ENCODE measurements at regions not wholly inside any gene's neighbourhood (a gene's known extent, or its start where the extent isn't known, plus 50 kb on each side); places are given as distances from the start of the nearest gene placed in this dataset.

- DNase-seq (ENCODE audit: low read depth, low spot score), result no peak
Measured at GRCh38 chr6:137734005-137734874, 132.8 kb upstream of the TNFAIP3 start.

GRCh38 chr6:137734875-137735182, 132.2 kb upstream of the TNFAIP3 start:
- DNase-seq (ENCODE audit: low read depth, low spot score), result no peak

- no peak for DNase-seq (ENCODE audit: low read depth, low spot score)
Measured at GRCh38 chr6:137736048-137736818, 130.8 kb upstream of the TNFAIP3 start.

GRCh38 chr6:137736911-137737310, 130.1 kb upstream of the TNFAIP3 start:
- no peak for DNase-seq (ENCODE audit: low read depth, low spot score)

- DNase-seq (ENCODE audit: low read depth, low spot score), result no peak
Measured at GRCh38 chr6:137737836-137738596, 129.0 kb upstream of the TNFAIP3 start.

- no peak for DNase-seq (ENCODE audit: low read depth, low spot score)
Measured at GRCh38 chr6:137738931-137739504, 128.0 kb upstream of the TNFAIP3 start.

GRCh38 chr6:137739544-137739943, 127.5 kb upstream of the TNFAIP3 start:
- no peak for DNase-seq (ENCODE audit: low read depth, low spot score)

GRCh38 chr6:137740091-137740755, 126.8 kb upstream of the TNFAIP3 start:
- no peak for DNase-seq (ENCODE audit: low read depth, low spot score)

- DNase-seq (ENCODE audit: low read depth, low spot score), result no peak
Measured at GRCh38 chr6:137740967-137741761, 125.9 kb upstream of the TNFAIP3 start.

- no peak for DNase-seq (ENCODE audit: low read depth, low spot score)
Measured at GRCh38 chr6:137743493-137743892, 123.6 kb upstream of the TNFAIP3 start.

- no peak for DNase-seq (ENCODE audit: low read depth, low spot score)
Measured at GRCh38 chr6:137744877-137745276, 122.2 kb upstream of the TNFAIP3 start.

- DNase-seq (ENCODE audit: low read depth, low spot score), result no peak
Measured at GRCh38 chr6:137745321-137745720, 121.7 kb upstream of the TNFAIP3 start.

- no peak for DNase-seq (ENCODE audit: low read depth, low spot score)
Measured at GRCh38 chr6:137746264-137746663, 120.8 kb upstream of the TNFAIP3 start.

- no peak for DNase-seq (ENCODE audit: low read depth, low spot score)
Measured at GRCh38 chr6:137749696-137750211, 117.3 kb upstream of the TNFAIP3 start.

- DNase-seq (ENCODE audit: low read depth, low spot score), result no peak
Measured at GRCh38 chr6:137750297-137750696, 116.8 kb upstream of the TNFAIP3 start.

GRCh38 chr6:137751768-137752560, 115.1 kb upstream of the TNFAIP3 start:
- DNase-seq (ENCODE audit: low read depth, low spot score), result no peak

- DNase-seq (ENCODE audit: low read depth, low spot score), result no peak
Measured at GRCh38 chr6:137754366-137754765, 112.7 kb upstream of the TNFAIP3 start.

GRCh38 chr6:137754866-137755265, 112.2 kb upstream of the TNFAIP3 start:
- DNase-seq (ENCODE audit: low read depth, low spot score), result no peak

- no peak for DNase-seq (ENCODE audit: low read depth, low spot score)
Measured at GRCh38 chr6:137755284-137755683, 111.8 kb upstream of the TNFAIP3 start.
